ENCODE measurements at regions not wholly inside any gene's neighbourhood (a gene's known extent, or its start where the extent isn't known, plus 50 kb on each side); places are given as distances from the start of the nearest gene placed in this dataset.

DNA sequence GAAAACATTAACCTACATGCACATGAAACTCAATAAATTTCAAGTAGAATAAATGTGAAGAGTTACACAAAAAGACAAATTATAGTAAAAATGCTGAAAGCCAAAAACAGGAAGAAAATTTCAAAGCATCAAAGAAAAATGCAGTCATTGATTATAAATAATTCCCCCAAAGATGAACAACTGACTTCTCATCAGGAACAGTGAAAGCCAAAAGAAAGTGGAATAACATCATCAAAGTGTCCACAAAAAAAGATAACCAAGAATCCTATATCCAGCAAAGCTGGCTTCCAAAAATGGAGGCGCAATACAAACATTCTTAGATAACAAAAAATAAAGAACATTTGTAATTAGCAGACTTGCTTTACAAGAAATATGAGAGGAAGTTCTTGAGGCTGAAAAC lies 161.6 kb downstream of the CMPK2 start:
- Histone ChIP-seq H3K9me3 (no peaks in the 10 kb centered on the region), H3K27me3 (no peaks in the 10 kb centered on the region), H3K36me3 (no peaks in the 10 kb centered on the region), H3K27ac (no peak overlapping the region), H3K4me3 (no peak overlapping the region), H3K4me1 (no peaks in the 10 kb centered on the region)
- intact Hi-C loops (cut with DNase I): no loop called here
- DNase-seq (no peak), ATAC-seq (no peak)
- WGBS (ENCODE audit: insufficient coverage, low coverage, low lambda C conversion rate, missing lambda C conversion rate): 100% methylated on average over 1 of the region's 1 CpG
- TF ChIP-seq CTCF (IDR thresholded peaks at IDR 0.05) (no peak), POLR2A (IDR thresholded peaks at IDR 0.05) (no peak)

- no peak overlapping the region for H3K4me3 ChIP-seq
- intact Hi-C loops (cut with DNase I): no loop called here
- TF ChIP-seq CTCF (IDR thresholded peaks at IDR 0.05): no peak
- TF ChIP-seq POLR2A (IDR thresholded peaks at IDR 0.05): no peak
- no peaks in the 10 kb centered on the region for H3K4me1 ChIP-seq
- H3K27ac ChIP-seq: no peak overlapping the region
- no peaks in the 10 kb centered on the region for H3K27me3 ChIP-seq
- no peaks in the 10 kb centered on the region for H3K36me3 ChIP-seq
- 63% methylated on average over 2 of the region's 2 CpGs for WGBS (ENCODE audit: insufficient coverage, low coverage, low lambda C conversion rate, missing lambda C conversion rate)
- ATAC-seq (no peak), DNase-seq (no peak)
- no peaks in the 10 kb centered on the region for H3K9me3 ChIP-seq
These were observed 144.3 kb downstream of the CMPK2 start for GRCh38 chr2:6721395-6721794.

- intact Hi-C loops (cut with DNase I): no loop called here
- TF ChIP-seq POLR2A (IDR thresholded peaks at IDR 0.05) (no peak), CTCF (IDR thresholded peaks at IDR 0.05) (no peak)
- ATAC-seq: no peak
- Histone ChIP-seq H3K36me3 (no peaks in the 10 kb centered on the region), H3K4me1 (no peaks in the 10 kb centered on the region), H3K27me3 (no peaks in the 10 kb centered on the region), H3K27ac (no peak overlapping the region), H3K9me3 (no peaks in the 10 kb centered on the region), H3K4me3 (no peak overlapping the region)
- DNase-seq: no peak
- 82% methylated on average over 2 of the region's 2 CpGs for WGBS (ENCODE audit: insufficient coverage, low coverage, low lambda C conversion rate, missing lambda C conversion rate)
These were observed 143.1 kb downstream of the CMPK2 start for GRCh38 chr2:6722574-6722973.

DNA sequence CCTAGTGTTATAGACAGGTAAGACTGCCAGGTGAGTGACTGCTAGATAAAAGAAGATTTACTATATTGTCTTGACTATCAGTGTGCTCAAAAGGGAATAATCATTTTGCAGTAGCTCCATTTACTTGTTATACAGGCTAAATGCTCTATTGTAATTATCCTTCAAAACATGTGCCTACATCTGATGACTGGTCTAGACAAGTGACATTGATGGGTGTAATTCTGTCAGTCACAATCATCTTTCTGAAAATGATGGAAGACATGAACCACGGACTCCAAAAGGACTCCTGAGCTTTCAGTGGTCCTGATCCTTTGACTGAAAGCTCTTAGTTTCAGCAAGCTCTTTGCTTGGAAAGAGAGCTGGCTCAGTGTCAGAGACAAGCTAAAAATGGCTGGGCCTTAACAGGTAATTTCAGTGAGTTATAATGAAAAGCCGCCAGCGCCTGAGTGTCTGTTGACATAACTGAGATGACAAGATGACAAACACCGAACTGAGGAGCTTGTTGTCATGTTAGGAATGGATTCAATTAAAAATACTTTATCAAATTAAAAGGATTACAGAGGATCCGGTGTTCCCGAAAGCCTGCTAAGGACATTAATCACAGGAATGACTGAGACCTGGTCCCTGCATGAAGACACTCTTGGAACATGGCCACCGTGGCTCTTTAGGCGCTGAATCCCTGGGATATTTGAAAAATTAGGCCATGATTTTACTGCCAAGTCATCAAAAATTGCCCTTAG lies 141.7 kb downstream of the CMPK2 start:
- intact Hi-C loops (cut with DNase I): no loop called here
- WGBS (ENCODE audit: insufficient coverage, low coverage, low lambda C conversion rate, missing lambda C conversion rate): 55% methylated on average over 6 of the region's 8 CpGs
- H3K36me3 ChIP-seq: no peaks in the 10 kb centered on the region
- DNase-seq: no peak
- H3K4me1 ChIP-seq: no peaks in the 10 kb centered on the region
- no peak overlapping the region for H3K4me3 ChIP-seq
- ATAC-seq: no peak
- H3K9me3 ChIP-seq: no peaks in the 10 kb centered on the region
- TF ChIP-seq POLR2A (IDR thresholded peaks at IDR 0.05) (no peak), CTCF (IDR thresholded peaks at IDR 0.05) (no peak)
- no peaks in the 10 kb centered on the region for H3K27me3 ChIP-seq
- H3K27ac ChIP-seq: no peak overlapping the region

Measured in right lobe of liver (tissue), 6 donors.